Activated naive CD8-positive, alpha-beta T cell (primary cell): ENCODE measurements at regions not wholly inside any gene's neighbourhood (a gene's known extent, or its start where the extent isn't known, plus 50 kb on each side); places are given as distances from the start of the nearest gene placed in this dataset.

Experiments used
- H3K27ac Mint-ChIP-seq: one replicate; pipeline ENCODE4 v1.8.0; 2021; ENCODE audit warnings: mixed read lengths
- H3K27me3 Mint-ChIP-seq: one replicate; pipeline ENCODE4 v1.8.0; 2021; ENCODE audit warnings: mixed read lengths
- H3K36me3 Mint-ChIP-seq: one replicate; pipeline ENCODE4 v1.8.0; 2021; ENCODE audit warnings: mixed read lengths
- H3K4me1 Mint-ChIP-seq: one replicate; pipeline ENCODE4 v1.8.0; 2021; ENCODE audit warnings: low read depth, mixed read lengths
- H3K4me3 Mint-ChIP-seq: one replicate; pipeline ENCODE4 v1.8.0; 2021; ENCODE audit warnings: mild to moderate bottlenecking, mixed read lengths
- H3K9me3 Mint-ChIP-seq: one replicate; pipeline ENCODE4 v1.8.0; 2021; ENCODE audit warnings: low read depth, mixed read lengths

GRCh38 chr4:128606173-128606572, 203.3 kb upstream of the JADE1 start:
- H3K27me3 Mint-ChIP-seq, result peaks cover 10% of the 10 kb centered on the region
- no peaks in the 10 kb centered on the region for H3K4me1 Mint-ChIP-seq
- H3K27ac Mint-ChIP-seq, result no peak overlapping the region
- H3K36me3 Mint-ChIP-seq, result no peaks in the 10 kb centered on the region
- H3K4me3 Mint-ChIP-seq, result no peak overlapping the region
- no peaks in the 10 kb centered on the region for H3K9me3 Mint-ChIP-seq

GRCh38 chr4:128604840-128605239, 204.7 kb upstream of the JADE1 start:
- Mint-ChIP-seq H3K9me3 (no peaks in the 10 kb centered on the region), H3K4me1 (no peaks in the 10 kb centered on the region), H3K4me3 (no peak overlapping the region), H3K27ac (no peak overlapping the region), H3K36me3 (no peaks in the 10 kb centered on the region), H3K27me3 (peaks cover 9% of the 10 kb centered on the region)

- no peak overlapping the region for H3K4me3 Mint-ChIP-seq
- no peaks in the 10 kb centered on the region for H3K36me3 Mint-ChIP-seq
- H3K4me1 Mint-ChIP-seq, result no peaks in the 10 kb centered on the region
- peaks cover 9% of the 10 kb centered on the region for H3K27me3 Mint-ChIP-seq
- no peaks in the 10 kb centered on the region for H3K9me3 Mint-ChIP-seq
- no peak overlapping the region for H3K27ac Mint-ChIP-seq
Measured at GRCh38 chr4:128604204-128604603, 205.3 kb upstream of the JADE1 start.

GRCh38 chr4:128603081-128603480, 206.4 kb upstream of the JADE1 start:
- Mint-ChIP-seq H3K27me3 (peaks cover 7% of the 10 kb centered on the region), H3K9me3 (no peaks in the 10 kb centered on the region)

GRCh38 chr4:128601991-128602695, 207.4 kb upstream of the JADE1 start:
- Mint-ChIP-seq H3K9me3 (no peaks in the 10 kb centered on the region), H3K36me3 (no peaks in the 10 kb centered on the region), H3K27ac (no peak overlapping the region), H3K27me3 (peaks cover 5% of the 10 kb centered on the region), H3K4me3 (no peak overlapping the region), H3K4me1 (no peaks in the 10 kb centered on the region)

More at GRCh38 chr4:128603081-128603480, 206.4 kb upstream of the JADE1 start:
- Mint-ChIP-seq H3K4me3 (no peak overlapping the region), H3K4me1 (no peaks in the 10 kb centered on the region), H3K27ac (no peak overlapping the region), H3K36me3 (no peaks in the 10 kb centered on the region)

GRCh38 chr4:128600996-128601871, 208.3 kb upstream of the JADE1 start:
- Mint-ChIP-seq H3K4me3 (no peak overlapping the region), H3K9me3 (no peaks in the 10 kb centered on the region), H3K27me3 (peaks cover 4% of the 10 kb centered on the region), H3K36me3 (peaks cover 2% of the 10 kb centered on the region), H3K27ac (no peak overlapping the region), H3K4me1 (no peaks in the 10 kb centered on the region)

GRCh38 chr4:128600410-128600809, 209.1 kb upstream of the JADE1 start:
- Mint-ChIP-seq H3K4me1 (no peaks in the 10 kb centered on the region), H3K36me3 (peaks cover 2% of the 10 kb centered on the region), H3K9me3 (no peaks in the 10 kb centered on the region), H3K27ac (no peak overlapping the region), H3K4me3 (no peak overlapping the region), H3K27me3 (peaks cover 5% of the 10 kb centered on the region)

- Mint-ChIP-seq H3K4me1 (no peaks in the 10 kb centered on the region), H3K27me3 (peaks cover 8% of the 10 kb centered on the region), H3K4me3 (no peak overlapping the region), H3K27ac (no peak overlapping the region), H3K36me3 (peaks cover 2% of the 10 kb centered on the region), H3K9me3 (peaks cover 11% of the 10 kb centered on the region)
Measured at GRCh38 chr4:128597500-128597899, 212.0 kb upstream of the JADE1 start.

- H3K9me3 Mint-ChIP-seq, result peaks cover 11% of the 10 kb centered on the region
- peaks cover 2% of the 10 kb centered on the region for H3K36me3 Mint-ChIP-seq
- no peak overlapping the region for H3K4me3 Mint-ChIP-seq
- H3K27ac Mint-ChIP-seq, result no peak overlapping the region
- peaks cover 8% of the 10 kb centered on the region for H3K27me3 Mint-ChIP-seq
- H3K4me1 Mint-ChIP-seq, result no peaks in the 10 kb centered on the region
Measured at GRCh38 chr4:128596853-128597252, 212.6 kb upstream of the JADE1 start.

GRCh38 chr4:128596115-128596514, 213.4 kb upstream of the JADE1 start:
- Mint-ChIP-seq H3K4me1 (no peaks in the 10 kb centered on the region), H3K9me3 (peaks cover 11% of the 10 kb centered on the region), H3K27me3 (peaks cover 8% of the 10 kb centered on the region), H3K4me3 (no peak overlapping the region), H3K36me3 (peaks cover 2% of the 10 kb centered on the region), H3K27ac (no peak overlapping the region)

GRCh38 chr4:128591482-128591881, 218.0 kb upstream of the JADE1 start:
- no peak overlapping the region for H3K27ac Mint-ChIP-seq
- H3K4me3 Mint-ChIP-seq, result no peak overlapping the region
- H3K4me1 Mint-ChIP-seq, result no peaks in the 10 kb centered on the region
- H3K27me3 Mint-ChIP-seq, result peaks cover 8% of the 10 kb centered on the region
- peaks cover 2% of the 10 kb centered on the region for H3K36me3 Mint-ChIP-seq
- H3K9me3 Mint-ChIP-seq, result peaks cover 11% of the 10 kb centered on the region

- Mint-ChIP-seq H3K9me3 (peaks cover 11% of the 10 kb centered on the region), H3K36me3 (no peaks in the 10 kb centered on the region), H3K4me1 (no peaks in the 10 kb centered on the region), H3K27me3 (peaks cover 5% of the 10 kb centered on the region), H3K4me3 (no peak overlapping the region), H3K27ac (no peak overlapping the region)
Measured at GRCh38 chr4:128590773-128591172, 218.7 kb upstream of the JADE1 start.

GRCh38 chr4:128590034-128590740, 219.3 kb upstream of the JADE1 start:
- no peak overlapping the region for H3K27ac Mint-ChIP-seq
- peaks cover 11% of the 10 kb centered on the region for H3K9me3 Mint-ChIP-seq
- no peaks in the 10 kb centered on the region for H3K36me3 Mint-ChIP-seq
- H3K4me1 Mint-ChIP-seq, result no peaks in the 10 kb centered on the region
- peaks cover 5% of the 10 kb centered on the region for H3K27me3 Mint-ChIP-seq
- no peak overlapping the region for H3K4me3 Mint-ChIP-seq

GRCh38 chr4:128589384-128589965, 220.0 kb upstream of the JADE1 start:
- Mint-ChIP-seq H3K36me3 (no peaks in the 10 kb centered on the region), H3K27me3 (peaks cover 2% of the 10 kb centered on the region), H3K4me1 (no peaks in the 10 kb centered on the region), H3K4me3 (no peak overlapping the region), H3K27ac (no peak overlapping the region), H3K9me3 (peaks cover 7% of the 10 kb centered on the region)

- no peaks in the 10 kb centered on the region for H3K4me1 Mint-ChIP-seq
- H3K27ac Mint-ChIP-seq, result no peak overlapping the region
- no peak overlapping the region for H3K4me3 Mint-ChIP-seq
- H3K9me3 Mint-ChIP-seq, result no peaks in the 10 kb centered on the region
- H3K36me3 Mint-ChIP-seq, result no peaks in the 10 kb centered on the region
- no peaks in the 10 kb centered on the region for H3K27me3 Mint-ChIP-seq
Measured at GRCh38 chr4:128587382-128587781, 222.1 kb upstream of the JADE1 start.
